Epithelial cell of prostate (primary cell): ENCODE measurements at regions not wholly inside any gene's neighbourhood (a gene's known extent, or its start where the extent isn't known, plus 50 kb on each side); places are given as distances from the start of the nearest gene placed in this dataset.

Experiments used
- DNase-seq: peaks from one replicate; pipeline ENCODE4 v3.0.0-alpha.2; 2011; ENCODE audit warnings: low read depth, low spot score
- H3K27ac ChIP-seq: fragments of 450-650 bp; 2 replicates; pipeline ENCODE4 v1.5.1; 2017; ENCODE audit warnings: mild to moderate bottlenecking

DNA sequence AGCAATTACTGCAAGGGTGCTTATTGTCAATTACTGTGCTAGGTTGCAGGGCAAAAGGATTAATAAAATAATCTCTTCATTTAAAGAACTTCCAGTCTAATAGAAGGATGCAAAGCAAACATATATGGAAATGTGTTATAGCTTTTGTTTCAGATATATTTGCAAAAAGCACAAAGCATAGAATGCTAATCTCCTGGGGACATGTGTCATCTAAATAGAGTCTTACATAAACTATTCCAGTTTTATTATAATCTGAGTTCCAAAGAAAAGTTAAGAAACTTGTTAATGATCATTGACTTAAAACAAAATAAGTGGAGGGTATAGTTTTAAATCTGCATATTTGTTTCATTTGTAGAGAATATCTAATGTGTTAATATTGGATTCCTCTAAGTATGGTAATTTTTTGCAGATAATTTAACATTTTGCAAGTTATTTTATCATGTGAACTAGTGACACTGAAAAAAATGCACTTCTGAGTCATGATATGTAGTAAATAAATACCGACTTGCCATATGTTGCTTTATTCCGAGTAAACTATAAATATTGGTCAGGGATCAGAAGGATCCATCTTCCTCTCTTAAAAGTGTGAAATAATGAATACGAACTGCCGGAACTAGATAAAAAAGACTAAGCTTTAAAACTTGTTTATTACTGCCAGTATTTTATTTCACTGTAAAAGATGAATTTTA, 231.9 kb upstream of the FAT4 start:
- no peak overlapping the region for H3K27ac ChIP-seq
- no peak for DNase-seq

- H3K27ac ChIP-seq = no peak overlapping the region
- DNase-seq = no peak
Observed at GRCh38 chr4:125072269-125072668, 242.5 kb upstream of the FAT4 start.

DNA sequence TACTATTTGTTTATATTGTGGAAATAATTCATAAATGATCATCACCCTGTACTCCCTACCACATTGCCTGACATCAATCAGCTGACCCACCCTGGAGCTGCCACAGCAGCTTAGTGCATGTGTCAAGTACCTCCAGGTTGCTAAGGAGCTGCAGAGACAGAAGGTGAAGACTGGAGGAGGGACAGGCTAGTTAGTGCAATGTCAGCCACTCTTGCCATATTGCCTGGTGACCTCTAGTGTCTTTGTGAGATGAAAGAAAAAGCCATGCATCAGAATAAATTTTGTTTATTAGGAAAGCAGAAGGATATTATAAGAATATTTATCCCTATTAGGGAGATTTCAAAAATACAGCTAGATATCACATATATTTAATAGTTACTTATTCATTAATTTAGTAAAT, 243.9 kb upstream of the FAT4 start:
- DNase-seq = no peak
- H3K27ac ChIP-seq = no peak overlapping the region

DNA sequence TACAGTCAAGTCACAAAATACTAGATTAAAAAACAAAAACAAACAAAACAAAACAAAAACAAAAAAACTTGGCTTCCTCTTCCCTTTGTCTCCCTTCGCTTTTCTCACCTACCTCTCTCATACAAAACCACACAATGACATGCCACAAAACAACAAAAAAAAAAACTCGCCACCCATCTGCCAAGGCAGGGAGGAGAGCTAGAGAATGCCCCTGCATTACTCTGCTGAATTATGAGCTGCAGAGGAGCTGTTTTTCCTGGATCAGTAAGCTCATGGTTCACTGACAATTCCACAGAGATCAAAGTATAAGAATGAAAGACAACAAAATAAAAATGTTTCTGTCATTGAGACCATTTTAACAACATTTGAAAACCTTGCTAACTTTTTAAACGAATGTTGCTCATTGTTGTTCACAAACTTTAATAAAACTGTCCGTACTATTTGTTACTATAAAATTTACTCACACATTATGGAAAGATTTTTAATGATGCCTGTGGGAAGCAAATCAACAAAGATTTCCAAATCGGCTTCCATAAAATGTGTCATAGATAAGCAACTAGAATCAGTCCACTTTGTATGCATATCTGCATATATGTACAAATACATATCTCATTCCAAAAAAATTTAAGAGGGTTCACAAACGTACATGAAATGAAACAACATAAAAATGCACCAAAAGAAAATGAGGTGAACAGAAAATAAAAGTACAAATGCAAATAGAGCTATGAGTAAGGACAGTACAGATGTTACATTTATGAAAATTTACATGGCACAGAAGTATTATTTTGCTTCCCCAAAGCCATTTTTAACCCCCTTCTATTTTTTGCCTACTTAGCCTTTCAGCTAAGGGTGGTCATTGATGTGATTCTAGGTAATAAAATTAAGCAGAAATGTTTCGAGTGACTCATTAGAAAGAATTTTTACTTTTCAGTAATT, 252.4 kb upstream of the FAT4 start:
- no peak for DNase-seq

DNA sequence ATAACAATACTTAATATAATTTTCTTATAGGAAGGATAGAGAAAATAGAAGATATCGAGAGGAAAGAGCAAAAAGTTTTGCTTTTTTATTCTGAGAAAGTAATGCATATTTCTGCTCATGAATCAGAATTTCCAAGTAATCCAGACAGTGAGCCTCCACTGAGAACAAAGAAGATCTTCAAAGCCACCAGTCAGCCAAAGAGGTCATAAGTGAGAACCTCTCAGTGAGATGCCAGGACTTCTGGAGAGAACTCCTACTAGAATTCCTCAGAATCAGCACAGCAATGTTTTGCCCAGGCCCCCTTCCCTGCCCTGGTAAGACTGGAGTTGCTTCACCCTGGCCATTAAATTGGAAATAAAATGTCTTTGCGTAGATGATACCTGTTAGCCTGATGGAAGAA, 254.4 kb upstream of the FAT4 start:
- H3K27ac ChIP-seq = no peak overlapping the region
- no peak for DNase-seq

More for the DNA sequence above, 252.4 kb upstream of the FAT4 start:
- no peak overlapping the region for H3K27ac ChIP-seq

- no peak overlapping the region for H3K27ac ChIP-seq
- DNase-seq = no peak
Observed at GRCh38 chr4:125049711-125050110, 265.0 kb upstream of the FAT4 start.

DNA sequence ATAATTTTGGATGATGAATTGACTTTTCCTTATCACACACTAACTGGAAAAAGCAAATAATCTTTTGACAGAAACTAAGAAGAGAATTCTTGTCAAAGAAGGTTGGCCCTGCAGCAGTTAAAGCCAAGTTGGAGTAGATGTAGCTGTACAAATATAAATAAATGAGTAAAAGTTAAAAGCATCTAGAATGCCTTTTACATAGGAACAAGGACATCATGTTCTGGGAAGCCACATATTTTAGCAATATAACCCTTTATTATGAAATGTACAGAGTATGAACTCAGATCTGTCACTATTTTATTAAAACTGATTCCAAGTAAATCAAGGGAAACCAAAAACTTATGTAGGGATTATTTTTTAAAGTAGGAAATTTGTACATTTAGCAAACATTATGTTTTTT, 269.4 kb upstream of the FAT4 start:
- no peak overlapping the region for H3K27ac ChIP-seq
- DNase-seq = no peak

GRCh38 chr4:125044886-125045285, 269.9 kb upstream of the FAT4 start:
- no peak for DNase-seq
- no peak overlapping the region for H3K27ac ChIP-seq

DNA sequence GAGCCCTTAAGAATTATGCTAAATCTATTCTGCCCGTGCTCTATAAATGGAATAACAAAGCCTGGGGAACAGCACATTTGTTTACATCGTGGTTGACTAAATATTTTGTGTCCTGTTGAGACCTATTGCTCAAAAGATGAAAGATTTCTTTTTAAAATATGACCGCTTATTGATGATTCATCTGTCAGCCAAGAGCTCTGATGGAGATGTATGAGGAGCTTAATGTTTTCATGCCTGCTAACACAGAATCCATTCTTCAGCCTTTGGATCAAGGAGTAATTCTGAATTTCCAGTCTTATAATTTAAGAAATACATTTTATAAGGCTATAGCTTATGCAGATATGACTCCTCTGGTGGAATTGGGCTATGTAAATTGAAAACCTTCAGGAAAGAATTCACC, 271.3 kb upstream of the FAT4 start:
- peak; percentile 24 for DNase-seq
- no peak overlapping the region for H3K27ac ChIP-seq

DNA sequence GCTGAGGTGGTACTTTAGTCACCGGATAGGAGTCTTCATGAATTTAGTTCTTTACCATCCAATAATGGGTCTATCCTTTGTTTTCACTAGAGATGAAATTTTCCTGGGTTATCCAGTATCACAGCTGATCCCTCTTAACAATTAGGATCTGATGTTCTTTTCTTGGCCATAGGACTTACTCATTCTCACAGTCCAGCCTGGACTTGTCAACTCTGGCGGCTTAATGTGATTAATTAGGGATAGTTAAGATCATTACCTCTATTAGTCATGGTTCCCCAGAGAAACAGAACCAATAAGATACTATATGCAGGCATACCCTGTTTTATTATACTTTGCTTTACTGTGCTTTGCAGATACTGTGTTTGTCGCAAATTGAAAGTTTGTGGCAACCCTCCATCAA, 272.7 kb upstream of the FAT4 start:
- peak; percentile 59 for DNase-seq
- H3K27ac ChIP-seq = peak overlapping the region; percentile 32

- no peak for DNase-seq
- peak overlapping the region; percentile 32 for H3K27ac ChIP-seq
Observed at GRCh38 chr4:125041372-125041930, 273.3 kb upstream of the FAT4 start.

GRCh38 chr4:125039550-125039949, 275.2 kb upstream of the FAT4 start:
- DNase-seq = no peak
- H3K27ac ChIP-seq = no peak overlapping the region

GRCh38 chr4:125022855-125023501, 291.8 kb upstream of the FAT4 start:
- no peak overlapping the region for H3K27ac ChIP-seq
- no peak for DNase-seq

DNA sequence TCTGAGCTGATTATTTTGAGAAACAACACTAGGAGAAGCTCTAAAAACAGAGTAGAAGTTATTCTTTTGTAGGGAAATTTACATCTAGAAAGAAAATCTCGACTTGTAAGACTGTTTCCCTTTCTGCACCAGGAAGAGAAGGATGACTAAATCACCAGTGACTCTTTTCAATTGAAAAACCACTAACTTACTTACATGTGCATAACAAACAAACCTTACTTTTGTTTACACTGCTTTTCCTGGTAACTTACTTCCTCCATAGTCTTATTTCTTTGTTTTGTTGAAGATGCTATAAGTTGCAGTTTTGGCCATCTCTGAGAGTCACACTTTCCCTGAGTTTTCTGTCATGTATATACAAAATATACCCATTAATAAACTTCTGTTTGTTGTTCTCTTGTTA, 293.6 kb upstream of the FAT4 start:
- no peak overlapping the region for H3K27ac ChIP-seq
- DNase-seq = no peak

GRCh38 chr4:125020089-125021034, 294.4 kb upstream of the FAT4 start:
- H3K27ac ChIP-seq = no peak overlapping the region
- no peak for DNase-seq

GRCh38 chr4:125016892-125017299, 297.9 kb upstream of the FAT4 start:
- DNase-seq = no peak
- H3K27ac ChIP-seq = no peak overlapping the region

- DNase-seq = peak; percentile 53
- H3K27ac ChIP-seq = no peak overlapping the region
Observed at GRCh38 chr4:125013891-125014290, 300.9 kb upstream of the FAT4 start.

DNA sequence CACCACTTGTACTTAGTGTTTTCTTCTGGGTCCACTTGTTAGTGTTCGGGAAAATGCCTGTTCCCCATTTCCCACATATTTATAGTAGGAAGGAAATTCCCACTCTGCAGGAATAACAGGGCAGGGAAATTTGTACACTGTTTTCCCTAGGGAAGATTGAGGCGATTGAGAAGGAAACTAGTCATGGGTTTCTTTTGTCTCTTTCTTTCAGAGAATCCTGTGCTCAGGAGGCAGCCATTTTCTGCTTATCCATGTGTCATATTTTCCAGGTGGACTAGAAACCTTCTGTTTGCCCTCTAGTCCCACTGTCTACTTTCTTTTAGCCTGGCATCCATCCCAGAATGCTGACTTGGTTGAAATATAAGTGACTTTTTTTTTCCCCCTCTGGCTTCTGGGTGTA, 299.1 kb upstream of the ANKRD50 start:
- peak overlapping the region; percentile 54 for H3K27ac ChIP-seq
- DNase-seq = no peak

GRCh38 chr4:125010796-125011503, 298.4 kb upstream of the ANKRD50 start:
- DNase-seq = peak; percentile 52
- H3K27ac ChIP-seq = peak overlapping the region; percentile 54
